ENCODE measurements at regions not wholly inside any gene's neighbourhood (a gene's known extent, or its start where the extent isn't known, plus 50 kb on each side); places are given as distances from the start of the nearest gene placed in this dataset.

DNA sequence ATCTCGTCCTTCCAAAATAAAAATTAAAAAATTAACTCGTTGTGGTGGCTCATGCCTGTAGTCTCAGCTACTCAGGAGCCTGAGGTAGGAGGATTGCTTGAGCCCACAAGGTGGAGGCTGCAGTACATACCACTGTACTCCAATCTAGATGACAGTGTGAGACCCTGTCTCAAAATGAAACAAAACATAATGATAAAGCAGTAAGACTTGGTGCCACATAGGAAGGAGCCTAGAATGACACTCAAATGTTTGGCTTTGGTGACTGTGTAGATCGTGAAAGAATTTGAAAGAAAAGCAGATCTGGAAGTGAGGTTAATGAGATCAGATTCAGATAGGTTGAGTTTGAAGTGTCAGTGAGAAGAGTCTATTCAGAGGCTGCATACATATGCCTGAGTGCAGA is 150.1 kb upstream of the ATP2B1 start:
- 0 out of 2 replicates have a peak overlapping the region, but pooled peaks have one; percentile 17 for H3K9ac ChIP-seq (ENCODE audit: low read length)
- no peaks in the 10 kb centered on the region for H3K36me3 ChIP-seq (replicated peaks; ENCODE audit: low read depth, low read length)
- peaks cover 19% of the 10 kb centered on the region for H3K27me3 ChIP-seq (ENCODE audit: low read depth, low read length)
- H3K9me3 ChIP-seq (ENCODE audit: insufficient read depth, low read length) = no peaks in the 10 kb centered on the region
- H3K4me3 ChIP-seq (ENCODE audit: low read length) = peak overlapping the region; percentile 45
- peak overlapping the region; percentile 71 for H3K4me2 ChIP-seq (ENCODE audit: low read length)
- H3K79me2 ChIP-seq (ENCODE audit: low read length) = no peaks in the 10 kb centered on the region
- no peak overlapping the region for H3K27ac ChIP-seq (ENCODE audit: low read length)
- peaks cover 67% of the 10 kb centered on the region for H3K4me1 ChIP-seq (ENCODE audit: low read length)
- no peak for TF ChIP-seq EZH2phosphoT487 (IDR thresholded peaks at IDR 0.05; ENCODE audit: low read depth)
- TF ChIP-seq CTCF (IDR thresholded peaks at IDR 0.05; ENCODE audit: low read depth, low read length) = peak; percentile 22; the same call in 1 of the 2 replicates
- H4K20me1 ChIP-seq (ENCODE audit: insufficient read depth, low read length) = no peaks in the 10 kb centered on the region
- no peak overlapping the region for H2AFZ ChIP-seq (ENCODE audit: low read depth, low read length)

GRCh38 chr12:89857652-89858274 is 149.1 kb upstream of the ATP2B1 start:
- Histone ChIP-seq H3K27me3 (ENCODE audit: low read depth, low read length) (peaks cover 19% of the 10 kb centered on the region), H2AFZ (ENCODE audit: low read depth, low read length) (no peak overlapping the region), H3K4me2 (ENCODE audit: low read length) (peak overlapping the region; percentile 71), H3K4me1 (ENCODE audit: low read length) (peaks cover 58% of the 10 kb centered on the region), H3K79me2 (ENCODE audit: low read length) (no peaks in the 10 kb centered on the region), H3K4me3 (ENCODE audit: low read length) (peak overlapping the region; percentile 45), H3K27ac (ENCODE audit: low read length) (peak overlapping the region; percentile 28; the same call in 1 of the 2 replicates), H4K20me1 (ENCODE audit: insufficient read depth, low read length) (no peaks in the 10 kb centered on the region), H3K9ac (ENCODE audit: low read length) (0 out of 2 replicates have a peak overlapping the region, but pooled peaks have one; percentile 4), H3K9me3 (ENCODE audit: insufficient read depth, low read length) (no peaks in the 10 kb centered on the region), H3K36me3 (replicated peaks; ENCODE audit: low read depth, low read length) (no peaks in the 10 kb centered on the region)
- no peak for TF ChIP-seq CTCF (IDR thresholded peaks at IDR 0.05; ENCODE audit: low read depth, low read length)
- 0 out of 2 replicates have a peak, but pooled peaks have one; percentile 44 for TF ChIP-seq EZH2phosphoT487 (IDR thresholded peaks at IDR 0.05; ENCODE audit: low read depth)

DNA sequence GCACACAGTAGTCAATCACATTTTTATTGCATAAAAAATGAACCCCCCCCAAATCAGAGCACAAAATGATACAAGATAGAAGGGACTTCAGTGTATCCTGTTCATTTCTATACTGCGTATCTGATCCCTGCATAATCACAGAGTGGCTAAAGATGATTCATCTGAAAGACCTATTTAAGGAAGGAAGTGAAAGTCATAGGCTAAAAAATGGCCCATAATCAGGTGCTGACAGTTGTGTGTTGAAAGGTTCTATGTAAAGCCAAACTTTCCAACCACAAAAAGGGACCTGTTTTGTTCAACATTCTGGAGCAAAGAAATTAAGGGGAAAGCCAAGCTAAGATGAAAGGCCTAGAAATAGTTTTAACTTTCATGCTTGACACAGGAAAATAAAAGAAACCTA is 147.8 kb upstream of the ATP2B1 start:
- TF ChIP-seq CTCF (IDR thresholded peaks at IDR 0.05; ENCODE audit: low read depth, low read length) (no peak), EZH2phosphoT487 (IDR thresholded peaks at IDR 0.05; ENCODE audit: low read depth) (peak; percentile 62; the same call in 1 of the 2 replicates)
- H3K4me2 ChIP-seq (ENCODE audit: low read length) = peak overlapping the region; percentile 71
- no peak overlapping the region for H2AFZ ChIP-seq (ENCODE audit: low read depth, low read length)
- no peaks in the 10 kb centered on the region for H4K20me1 ChIP-seq (ENCODE audit: insufficient read depth, low read length)
- H3K79me2 ChIP-seq (ENCODE audit: low read length) = no peaks in the 10 kb centered on the region
- peak overlapping the region; percentile 54 for H3K4me3 ChIP-seq (ENCODE audit: low read length)
- peak overlapping the region; percentile 60 for H3K27ac ChIP-seq (ENCODE audit: low read length)
- peaks cover 51% of the 10 kb centered on the region for H3K4me1 ChIP-seq (ENCODE audit: low read length)
- no peaks in the 10 kb centered on the region for H3K36me3 ChIP-seq (replicated peaks; ENCODE audit: low read depth, low read length)
- H3K27me3 ChIP-seq (ENCODE audit: low read depth, low read length) = peaks cover 19% of the 10 kb centered on the region
- no peaks in the 10 kb centered on the region for H3K9me3 ChIP-seq (ENCODE audit: insufficient read depth, low read length)
- H3K9ac ChIP-seq (ENCODE audit: low read length) = no peak overlapping the region

GRCh38 chr12:89848732-89849131 is 140.1 kb upstream of the ATP2B1 start:
- no peaks in the 10 kb centered on the region for H4K20me1 ChIP-seq (ENCODE audit: insufficient read depth, low read length)
- H3K4me2 ChIP-seq (ENCODE audit: low read length) = no peak overlapping the region
- peaks cover 4% of the 10 kb centered on the region; the same call in 1 of the 2 replicates for H3K27me3 ChIP-seq (ENCODE audit: low read depth, low read length)
- no peaks in the 10 kb centered on the region for H3K79me2 ChIP-seq (ENCODE audit: low read length)
- TF ChIP-seq CTCF (IDR thresholded peaks at IDR 0.05; ENCODE audit: low read depth, low read length) (no peak), EZH2phosphoT487 (IDR thresholded peaks at IDR 0.05; ENCODE audit: low read depth) (no peak)
- no peak overlapping the region for H3K27ac ChIP-seq (ENCODE audit: low read length)
- peaks cover 10% of the 10 kb centered on the region for H3K4me1 ChIP-seq (ENCODE audit: low read length)
- no peak overlapping the region for H3K4me3 ChIP-seq (ENCODE audit: low read length)
- H3K36me3 ChIP-seq (replicated peaks; ENCODE audit: low read depth, low read length) = no peaks in the 10 kb centered on the region
- H3K9me3 ChIP-seq (ENCODE audit: insufficient read depth, low read length) = no peaks in the 10 kb centered on the region
- H2AFZ ChIP-seq (ENCODE audit: low read depth, low read length) = no peak overlapping the region
- H3K9ac ChIP-seq (ENCODE audit: low read length) = no peak overlapping the region
